Endothelial cell of umbilical vein (primary cell): ENCODE measurements at regions not wholly inside any gene's neighbourhood (a gene's known extent, or its start where the extent isn't known, plus 50 kb on each side); places are given as distances from the start of the nearest gene placed in this dataset.

ENCODE experiments used
- BruUV-seq: library from RNA; stranded (reverse); fragments of 400-500 nt; replicated peaks from 2 replicates; lab custom pipeline; 2021; lab: Mats Ljungman, UMichigan
- CTCF ChIA-PET: fragments of 300-600, 350-600 bp; sonication (Branson Sonifier 250); formaldehyde crosslinking; loops from one replicate; lab custom pipeline; 2021; ENCODE audit warnings: antibody characterized with exemption, inconsistent platforms; lab: Charles Lee
- POLR2A ChIA-PET: fragments of 300-600, 350-600 bp; sonication (Branson Sonifier 250); formaldehyde crosslinking; loops from one replicate; lab custom pipeline; 2021; ENCODE audit warnings: antibody characterized with exemption, inconsistent platforms; lab: Charles Lee
- DNase-seq: peaks from one replicate; pipeline ENCODE4 v3.0.0-alpha.2; 2011; ENCODE audit warnings: low read depth, low spot score
- FAIRE-seq: peaks from 2 replicates; lab custom pipeline; 2011; peaks lifted over from hg19 to GRCh38; lab: Jason Lieb, UNC
- H2AFZ ChIP-seq: 2 replicates; pipeline ENCODE4 v1.6.0; 2012; ENCODE audit warnings: low read depth, low read length, control low read depth, inconsistent platforms
- H3K27ac ChIP-seq: 2 replicates; pipeline ENCODE4 v1.5.1; 2011; ENCODE audit warnings: low read depth, mild to moderate bottlenecking, control low read depth, low read length, moderate library complexity; ENCODE audit not compliant: insufficient read depth
- H3K27me3 ChIP-seq, 2 experiments: 2 replicates each; pipeline versions ENCODE4 v1.6.0 to v1.6.1; 2011; ENCODE audit warnings: low read length in 2 of 2, mixed read lengths in 1 of 2; ENCODE audit not compliant: control insufficient read depth in 2 of 2, insufficient read depth in 2 of 2
- H3K36me3 ChIP-seq, 2 experiments: 2 replicates in 1 of 2; 3 replicates in 1 of 2; pipeline ENCODE4 v1.5.1; 2011; ENCODE audit warnings: low read length in 2 of 2, mild to moderate bottlenecking in 1 of 2, moderate library complexity in 1 of 2; ENCODE audit not compliant: control insufficient read depth in 2 of 2, insufficient read depth in 2 of 2; ENCODE audit errors: extremely low read depth in 1 of 2
- H3K4me1 ChIP-seq: 3 replicates; pipeline ENCODE4 v1.5.1; 2011; ENCODE audit warnings: mild to moderate bottlenecking, low read length; ENCODE audit not compliant: control insufficient read depth, insufficient read depth; ENCODE audit errors: extremely low read depth
- H3K4me2 ChIP-seq: 2 replicates; pipeline ENCODE4 v1.6.1; 2011; ENCODE audit warnings: low read length, control low read depth, mixed read lengths; ENCODE audit not compliant: insufficient read depth
- H3K4me3 ChIP-seq, 3 experiments: fragments of 200-600 bp in 1 of 3; sonication (generic), shearing (Covaris generic) in 1 of 3; replicated peaks in 1 of 3; 2 replicates each; pipeline ENCODE4 v1.5.1; 2011 to 2016; ENCODE audit warnings: control low read depth in 3 of 3, low read length in 3 of 3, mild to moderate bottlenecking in 2 of 3, inconsistent platforms in 1 of 3, low read depth in 1 of 3, moderate library complexity in 1 of 3; ENCODE audit not compliant: insufficient read depth in 1 of 3
- H3K79me2 ChIP-seq: 2 replicates; pipeline ENCODE4 v1.6.0; 2012; ENCODE audit warnings: low read length, inconsistent platforms; ENCODE audit not compliant: control insufficient read depth, insufficient read depth
- H3K9ac ChIP-seq: replicated peaks from 2 replicates; pipeline ENCODE3; 2011; ENCODE audit warnings: low read length, control low read depth; ENCODE audit not compliant: insufficient read depth; ENCODE audit errors: extremely low read depth
- H3K9me1 ChIP-seq: replicated peaks from 3 replicates; pipeline ENCODE4 v1.6.0; 2011; ENCODE audit warnings: mild to moderate bottlenecking, low read length; ENCODE audit not compliant: control insufficient read depth, insufficient read depth; ENCODE audit errors: extremely low read depth
- H3K9me3 ChIP-seq: replicated peaks from 2 replicates; pipeline ENCODE4 v1.5.1; 2012; ENCODE audit warnings: low read length, inconsistent platforms; ENCODE audit not compliant: control insufficient read depth, insufficient read depth
- H4K20me1 ChIP-seq: replicated peaks from 2 replicates; pipeline ENCODE3; 2011; ENCODE audit warnings: mild to moderate bottlenecking, low read length; ENCODE audit not compliant: control insufficient read depth, insufficient read depth; ENCODE audit errors: extremely low read depth
- EZH2 ChIP-seq: IDR thresholded peaks from 2 replicates; pipeline ENCODE4 v1.6.1; 2012; ENCODE audit warnings: borderline replicate concordance, low read depth, mild to moderate bottlenecking, moderate library complexity, low read length, inconsistent platforms; ENCODE audit not compliant: severe bottlenecking
- FOS ChIP-seq: IDR thresholded peaks from 2 replicates; pipeline ENCODE4 v1.6.1; 2011; ENCODE audit warnings: mild to moderate bottlenecking, low read length, moderate library complexity, borderline replicate concordance; ENCODE audit not compliant: insufficient read depth
- GATA2 ChIP-seq: IDR thresholded peaks from 2 replicates; pipeline ENCODE4 v1.7.0; 2011; ENCODE audit warnings: low read depth, mild to moderate bottlenecking, moderate library complexity, mixed read lengths, low read length; ENCODE audit not compliant: insufficient read length, insufficient read depth
- JUN ChIP-seq: IDR thresholded peaks from 2 replicates; pipeline ENCODE4 v1.6.1; 2011; ENCODE audit warnings: borderline replicate concordance, low read depth; ENCODE audit not compliant: insufficient read length, insufficient read depth
- MYC ChIP-seq: IDR thresholded peaks from one replicate; pipeline ENCODE4 v1.6.1; 2011; ENCODE audit warnings: mild to moderate bottlenecking, low read depth, low read length
- POLR2A ChIP-seq: IDR thresholded peaks from 2 replicates; pipeline ENCODE4 v1.6.1; 2012; ENCODE audit warnings: low read depth, mild to moderate bottlenecking, control low read depth, low read length
- POLR2AphosphoS5 ChIP-seq: IDR thresholded peaks from 2 replicates; pipeline ENCODE4 v1.6.1; 2012; ENCODE audit warnings: low read depth, mild to moderate bottlenecking, control low read depth, low read length, moderate library complexity; ENCODE audit not compliant: insufficient read depth
- dilution Hi-C: fragments of 300-500 bp; cut with MboI; formaldehyde crosslinking; loops from one replicate; pipeline ENCODE4 v1.15.0; 2019; ENCODE audit warnings: low sequenced_read_pairs; ENCODE audit not compliant: extremely low pct_ligation_motif_present
- intact Hi-C: fragments of 100-400 bp; cut with micrococcal nuclease; formaldehyde crosslinking; loops from one replicate; pipeline ENCODE4 v1.10.0; 2022
- TF ChIP-seq, protein P1 (sequence below): IDR thresholded peaks from 2 replicates; pipeline ENCODE4 v1.6.1; 2011; ENCODE audit not compliant: insufficient read depth, insufficient read length
- TF ChIP-seq, protein P2 (sequence below), 2 donors: IDR thresholded peaks; 1 replicate in 1 of 2; 2 replicates in 1 of 2; pipeline ENCODE4 v1.5.1; 2011; ENCODE audit warnings: low read length in 2 of 2, mild to moderate bottlenecking in 2 of 2, moderate library complexity in 2 of 2, control low read depth in 1 of 2, inconsistent platforms in 1 of 2, low read depth in 1 of 2; ENCODE audit not compliant: insufficient read depth in 1 of 2; ENCODE audit errors: extremely low read depth in 1 of 2

DNA sequence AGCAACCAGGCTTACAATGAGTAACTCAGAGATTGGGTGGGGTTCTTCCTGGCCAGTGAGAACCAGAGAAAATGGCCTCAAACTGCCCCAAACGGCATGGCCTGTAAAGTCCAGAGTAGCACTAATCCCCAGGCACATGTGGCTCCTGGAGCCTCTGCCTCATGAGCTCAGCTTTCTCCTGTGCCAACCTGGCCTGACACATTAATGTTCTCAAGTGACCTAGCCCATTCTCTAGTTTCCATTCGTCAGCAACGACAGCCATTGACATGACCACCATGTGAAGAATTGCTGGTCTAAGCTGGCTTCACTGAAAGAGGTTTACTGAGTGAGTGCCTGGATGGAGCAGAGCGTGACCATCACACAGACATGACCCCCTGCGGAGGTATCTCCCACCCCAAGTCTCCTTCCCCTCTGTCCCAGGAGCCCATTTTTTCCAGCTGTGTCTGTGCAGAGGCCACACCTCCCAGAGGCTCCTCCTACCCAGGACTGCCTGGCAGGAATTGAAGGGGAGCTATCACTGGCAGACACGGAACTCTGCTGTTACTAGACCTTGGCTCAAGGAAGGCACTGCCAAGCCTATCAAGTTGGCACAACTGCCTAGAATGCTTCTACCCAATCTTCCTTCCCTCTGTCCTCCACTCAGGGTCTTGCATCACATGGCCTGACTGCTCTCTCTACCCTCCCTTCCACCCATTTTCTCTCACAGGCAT lies 59.0 kb upstream of the BOD1 start:
- no peak overlapping the region for H3K4me2 ChIP-seq
- BruUV-seq, result no TSS peak
- DNase-seq, result no peak
- no peak overlapping the region for H3K9ac ChIP-seq
- H3K36me3 ChIP-seq, result no peaks in the 10 kb centered on the region
- peaks cover 0 to 4% of the 10 kb centered on the region in 2 experiments for H3K27me3 ChIP-seq
- no peaks in the 10 kb centered on the region for H3K4me1 ChIP-seq
- H3K9me3 ChIP-seq, result no peaks in the 10 kb centered on the region
- ChIA-PET CTCF (interaction anchor here (0.9 to 1.0 kb wide), 2 partner anchors 26 to 250 kb away, joined by 3 read pairs; no protein-coding TSS in a partner anchor), POLR2A (no interaction called here)
- no peaks in the 10 kb centered on the region for H3K9me1 ChIP-seq
- H3K79me2 ChIP-seq, result no peaks in the 10 kb centered on the region
- H3K4me3 ChIP-seq, result no peak overlapping the region
- H3K27ac ChIP-seq, result no peak overlapping the region
- intact Hi-C loops (no loop called here), dilution Hi-C loops (no loop called here)
- FAIRE-seq, result no peak
- TF ChIP-seq POLR2A, result no peak
- TF ChIP-seq, protein P1, sequence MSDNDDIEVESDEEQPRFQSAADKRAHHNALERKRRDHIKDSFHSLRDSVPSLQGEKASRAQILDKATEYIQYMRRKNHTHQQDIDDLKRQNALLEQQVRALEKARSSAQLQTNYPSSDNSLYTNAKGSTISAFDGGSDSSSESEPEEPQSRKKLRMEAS, result no peak
- TF ChIP-seq, protein P2, sequence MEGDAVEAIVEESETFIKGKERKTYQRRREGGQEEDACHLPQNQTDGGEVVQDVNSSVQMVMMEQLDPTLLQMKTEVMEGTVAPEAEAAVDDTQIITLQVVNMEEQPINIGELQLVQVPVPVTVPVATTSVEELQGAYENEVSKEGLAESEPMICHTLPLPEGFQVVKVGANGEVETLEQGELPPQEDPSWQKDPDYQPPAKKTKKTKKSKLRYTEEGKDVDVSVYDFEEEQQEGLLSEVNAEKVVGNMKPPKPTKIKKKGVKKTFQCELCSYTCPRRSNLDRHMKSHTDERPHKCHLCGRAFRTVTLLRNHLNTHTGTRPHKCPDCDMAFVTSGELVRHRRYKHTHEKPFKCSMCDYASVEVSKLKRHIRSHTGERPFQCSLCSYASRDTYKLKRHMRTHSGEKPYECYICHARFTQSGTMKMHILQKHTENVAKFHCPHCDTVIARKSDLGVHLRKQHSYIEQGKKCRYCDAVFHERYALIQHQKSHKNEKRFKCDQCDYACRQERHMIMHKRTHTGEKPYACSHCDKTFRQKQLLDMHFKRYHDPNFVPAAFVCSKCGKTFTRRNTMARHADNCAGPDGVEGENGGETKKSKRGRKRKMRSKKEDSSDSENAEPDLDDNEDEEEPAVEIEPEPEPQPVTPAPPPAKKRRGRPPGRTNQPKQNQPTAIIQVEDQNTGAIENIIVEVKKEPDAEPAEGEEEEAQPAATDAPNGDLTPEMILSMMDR (IDR thresholded peaks at IDR 0.05; ENCODE audit: extremely low read depth in 1 of 2, insufficient read depth in 1 of 2, low read depth in 1 of 2, low read length in 2 of 2), result no peak
- TF ChIP-seq JUN, result no peak
- no peaks in the 10 kb centered on the region for H4K20me1 ChIP-seq
- H2AFZ ChIP-seq, result no peak overlapping the region

DNA sequence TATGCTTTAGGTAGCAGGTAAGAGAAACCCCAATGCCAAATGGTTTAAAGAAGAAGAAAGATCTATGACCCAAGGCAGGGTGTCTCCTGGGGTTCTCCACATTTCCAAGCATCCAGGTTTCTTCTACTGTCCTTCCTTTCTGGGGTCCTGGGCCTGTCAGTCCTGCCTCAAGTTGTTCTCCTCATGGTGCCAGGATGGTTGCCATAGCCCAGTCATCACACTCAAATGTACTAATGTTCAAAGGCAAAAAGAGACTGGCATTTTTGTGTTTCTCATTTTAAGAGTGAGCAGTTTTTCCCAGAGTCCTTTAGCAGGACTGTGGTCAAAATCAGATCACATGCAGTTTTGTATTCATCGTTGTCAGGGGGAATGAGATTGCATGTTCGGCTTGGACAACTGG lies 59.9 kb upstream of the BOD1 start:
- no peak for TF ChIP-seq POLR2A
- TF ChIP-seq POLR2AphosphoS5, result no peak
- TF ChIP-seq MYC, result no peak
- TF ChIP-seq FOS, result no peak
- TF ChIP-seq EZH2, result no peak
- TF ChIP-seq GATA2, result no peak
- TF ChIP-seq, protein P1, result no peak
- TF ChIP-seq, protein P2 (IDR thresholded peaks at IDR 0.05; ENCODE audit: extremely low read depth in 1 of 2, insufficient read depth in 1 of 2, low read depth in 1 of 2, low read length in 2 of 2), result no peak
- no peak for DNase-seq
- Histone ChIP-seq H3K79me2 (no peaks in the 10 kb centered on the region), H3K27ac (no peak overlapping the region), H2AFZ (no peak overlapping the region), H3K4me1 (no peaks in the 10 kb centered on the region), H3K27me3 (peaks cover 0 to 4% of the 10 kb centered on the region in 2 experiments), H3K4me2 (no peak overlapping the region), H3K9me1 (no peaks in the 10 kb centered on the region), H3K4me3 (no peak overlapping the region), H3K9me3 (no peaks in the 10 kb centered on the region), H3K36me3 (no peaks in the 10 kb centered on the region), H4K20me1 (no peaks in the 10 kb centered on the region), H3K9ac (no peak overlapping the region)
- ChIA-PET CTCF (no interaction called here), POLR2A (no interaction called here)
- BruUV-seq, result no TSS peak
- dilution Hi-C loops (no loop called here), intact Hi-C loops (no loop called here)
- no peak for FAIRE-seq
